Fibroblast of the aortic adventitia (primary cell): ENCODE measurements at regions not wholly inside any gene's neighbourhood (a gene's known extent, or its start where the extent isn't known, plus 50 kb on each side); places are given as distances from the start of the nearest gene placed in this dataset.

Source experiments
- DNase-seq: peaks from one replicate; pipeline ENCODE4 v3.0.0-alpha.2; 2010; ENCODE audit warnings: low read depth
- H3K4me3 ChIP-seq: 2 replicates; pipeline ENCODE4 v1.5.1; 2011; ENCODE audit warnings: low read depth, mild to moderate bottlenecking, control low read depth, low read length, moderate library complexity
- TF ChIP-seq, protein P1 (sequence below): IDR thresholded peaks from 2 replicates; pipeline ENCODE4 v1.5.1; 2011; ENCODE audit warnings: mild to moderate bottlenecking, low read length, control low read depth, inconsistent platforms; ENCODE audit not compliant: insufficient read depth

DNA sequence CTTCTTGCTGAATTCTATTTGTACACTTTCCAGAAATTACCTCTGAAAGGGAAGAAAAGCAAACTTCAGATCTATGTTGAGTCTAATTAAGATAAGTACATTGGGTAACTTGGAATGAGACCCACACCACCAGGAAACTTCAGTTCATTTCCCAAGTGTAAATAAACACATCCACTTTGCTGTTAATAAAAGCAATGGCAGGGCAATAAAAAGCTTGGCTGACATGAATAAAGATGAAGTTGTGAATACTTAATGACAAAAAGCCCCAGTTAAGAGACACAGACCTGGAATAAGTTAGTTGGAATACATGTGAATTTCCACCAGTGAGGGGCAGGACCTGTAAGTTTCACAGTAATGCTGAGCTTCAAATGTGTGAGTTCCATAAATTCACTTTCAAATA, 83.3 kb downstream of the MEX3B start:
- no peak for DNase-seq
- H3K4me3 ChIP-seq: no peak overlapping the region
- TF ChIP-seq, protein P1, sequence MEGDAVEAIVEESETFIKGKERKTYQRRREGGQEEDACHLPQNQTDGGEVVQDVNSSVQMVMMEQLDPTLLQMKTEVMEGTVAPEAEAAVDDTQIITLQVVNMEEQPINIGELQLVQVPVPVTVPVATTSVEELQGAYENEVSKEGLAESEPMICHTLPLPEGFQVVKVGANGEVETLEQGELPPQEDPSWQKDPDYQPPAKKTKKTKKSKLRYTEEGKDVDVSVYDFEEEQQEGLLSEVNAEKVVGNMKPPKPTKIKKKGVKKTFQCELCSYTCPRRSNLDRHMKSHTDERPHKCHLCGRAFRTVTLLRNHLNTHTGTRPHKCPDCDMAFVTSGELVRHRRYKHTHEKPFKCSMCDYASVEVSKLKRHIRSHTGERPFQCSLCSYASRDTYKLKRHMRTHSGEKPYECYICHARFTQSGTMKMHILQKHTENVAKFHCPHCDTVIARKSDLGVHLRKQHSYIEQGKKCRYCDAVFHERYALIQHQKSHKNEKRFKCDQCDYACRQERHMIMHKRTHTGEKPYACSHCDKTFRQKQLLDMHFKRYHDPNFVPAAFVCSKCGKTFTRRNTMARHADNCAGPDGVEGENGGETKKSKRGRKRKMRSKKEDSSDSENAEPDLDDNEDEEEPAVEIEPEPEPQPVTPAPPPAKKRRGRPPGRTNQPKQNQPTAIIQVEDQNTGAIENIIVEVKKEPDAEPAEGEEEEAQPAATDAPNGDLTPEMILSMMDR: no peak

DNA sequence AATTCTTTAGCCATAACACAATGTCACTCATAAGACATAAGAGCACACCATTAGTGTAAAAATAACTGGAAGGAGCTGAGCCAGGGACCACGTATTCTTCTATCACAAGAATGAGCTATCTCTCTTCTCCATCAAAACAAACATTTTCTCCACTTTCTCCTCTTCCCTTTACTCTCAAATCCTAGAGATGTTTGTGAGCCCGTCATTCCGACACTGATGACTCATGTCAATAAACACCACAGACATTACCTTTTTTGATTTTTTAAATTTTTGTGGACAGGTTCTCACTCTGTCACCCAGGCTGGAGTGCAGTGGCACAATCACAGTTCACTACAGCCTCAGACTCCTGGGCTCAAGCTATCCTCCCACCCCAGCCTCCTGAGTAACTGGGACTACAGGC, 86.6 kb downstream of the MEX3B start:
- no peak overlapping the region for H3K4me3 ChIP-seq
- DNase-seq: no peak
- TF ChIP-seq, protein P1: no peak

DNA sequence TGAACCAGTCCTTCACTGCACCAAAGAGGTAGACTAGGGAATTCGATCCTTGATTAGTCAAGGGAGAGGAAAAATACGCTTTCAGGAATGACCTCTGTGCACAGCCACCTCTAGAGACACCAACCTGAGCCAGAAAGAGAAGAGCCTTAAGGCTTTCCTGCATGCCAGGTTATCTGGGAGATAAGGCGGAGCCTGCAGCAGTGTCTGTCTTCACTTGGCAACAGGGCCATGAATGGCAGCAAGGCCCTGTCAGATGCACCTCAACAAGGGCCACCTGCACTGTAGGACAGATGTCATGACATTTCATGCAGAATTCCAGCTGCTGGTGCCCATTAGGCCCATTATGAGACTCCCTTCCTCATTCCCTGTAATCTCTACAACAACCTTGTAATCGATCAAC, 88.1 kb downstream of the MEX3B start:
- no peak overlapping the region for H3K4me3 ChIP-seq
- TF ChIP-seq, protein P1: no peak
- DNase-seq: no peak

DNA sequence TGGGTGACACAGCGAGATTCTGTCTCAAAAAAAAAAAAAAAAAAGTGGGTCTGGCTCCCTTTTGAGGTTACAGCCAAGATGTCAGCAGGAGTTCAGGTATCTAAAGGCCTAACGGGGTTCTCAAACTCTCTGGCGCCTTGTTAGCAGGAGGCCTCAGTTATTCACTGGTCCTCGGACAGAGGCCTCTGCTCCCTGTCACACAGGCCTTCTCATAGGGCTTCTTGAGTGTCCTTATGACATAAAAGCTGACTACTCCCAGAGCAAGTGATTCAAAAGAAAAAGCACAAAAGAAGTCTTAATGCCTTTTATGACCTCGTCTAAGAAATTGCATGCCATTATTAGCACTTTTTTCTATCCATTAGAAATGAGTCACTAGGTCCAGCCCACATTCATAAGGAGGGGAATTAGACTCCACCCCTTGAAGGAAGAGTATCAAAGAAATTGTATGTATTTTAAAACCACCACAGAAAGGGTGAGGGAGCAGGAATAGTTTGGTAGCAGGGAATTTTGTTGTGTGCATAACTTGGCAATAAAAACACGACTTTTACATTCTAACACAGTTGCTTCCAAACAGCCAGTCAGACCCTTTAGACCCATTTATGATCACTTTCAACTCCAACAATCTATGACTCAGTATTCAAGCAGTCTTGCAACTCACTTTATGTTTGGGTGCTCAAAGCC, 90.3 kb downstream of the MEX3B start:
- H3K4me3 ChIP-seq: no peak overlapping the region
- no peak for DNase-seq
- TF ChIP-seq, protein P1: no peak

DNA sequence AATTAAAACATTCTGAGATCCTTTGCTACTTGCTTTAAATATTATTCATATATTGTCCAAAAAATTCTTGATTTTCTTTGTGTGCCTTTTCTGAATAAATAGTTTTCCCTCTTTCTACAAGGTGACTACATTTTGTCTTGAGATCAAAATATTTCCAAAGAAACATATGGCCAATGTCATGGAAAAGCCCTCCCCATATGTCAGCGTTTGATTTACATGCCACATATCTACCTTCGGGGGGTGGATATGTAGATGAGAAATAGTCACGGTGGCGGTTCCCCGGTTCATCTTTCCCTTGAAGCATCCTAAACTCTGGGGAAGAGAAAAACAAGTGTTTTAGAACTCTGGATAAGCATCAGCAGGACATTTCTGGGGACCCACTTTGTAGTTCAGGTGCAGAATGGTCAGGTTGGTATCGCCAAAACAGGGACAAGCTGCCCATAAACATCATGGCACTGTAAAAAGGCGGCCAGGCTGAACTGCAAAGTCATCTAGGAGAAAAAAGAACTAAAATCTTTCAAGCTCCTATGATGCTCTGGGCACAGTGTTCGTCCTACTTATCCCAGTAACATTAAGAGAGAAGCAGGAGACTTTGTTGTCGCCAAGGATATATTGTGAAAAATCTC, 91.5 kb downstream of the MEX3B start:
- TF ChIP-seq, protein P1: no peak
- no peak for DNase-seq
- no peak overlapping the region for H3K4me3 ChIP-seq

DNA sequence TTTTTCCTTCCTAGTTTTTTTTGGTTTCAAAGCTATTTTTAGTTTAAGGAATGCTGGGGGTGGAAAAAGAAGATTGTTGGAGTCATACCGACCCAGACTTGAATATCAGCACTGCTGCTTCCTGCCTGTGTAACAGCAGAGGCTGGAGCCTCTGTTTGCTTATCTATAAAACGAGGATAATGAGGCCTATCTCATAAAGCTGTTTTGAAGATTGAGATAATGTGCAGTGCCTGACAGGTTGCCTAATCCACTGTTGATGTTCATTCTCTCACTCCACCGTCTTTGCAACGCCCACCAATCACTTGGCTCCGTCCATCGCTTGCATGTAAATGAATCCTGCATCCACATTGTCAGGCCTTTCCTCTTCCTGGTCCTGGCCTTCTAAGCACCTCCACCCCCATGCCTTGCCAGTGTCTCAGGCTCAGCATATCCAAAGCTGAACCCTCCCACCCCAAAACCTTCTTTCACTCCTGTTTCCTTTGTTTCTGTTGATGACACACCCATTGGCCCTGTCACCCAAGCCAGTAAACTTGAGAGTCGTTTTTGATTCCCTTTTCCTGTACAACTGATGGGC, 94.9 kb downstream of the MEX3B start:
- TF ChIP-seq, protein P1: no peak
- H3K4me3 ChIP-seq: no peak overlapping the region
- DNase-seq: peak; percentile 16
